Panc1 (cell line): ENCODE measurements at regions not wholly inside any gene's neighbourhood (a gene's known extent, or its start where the extent isn't known, plus 50 kb on each side); places are given as distances from the start of the nearest gene placed in this dataset.

Experiments used
- ATAC-seq: fragments of 200-7000 bp; cut with Tn5 transposase; 2 replicates; pipeline ENCODE4 v1.9.1; 2020; ENCODE audit warnings: mild to moderate bottlenecking, moderate library complexity
- BruUV-seq: library from RNA; stranded (reverse); fragments of 400-500 nt; replicated peaks from 2 replicates; lab custom pipeline; 2021; lab: Mats Ljungman, UMichigan
- CTCF ChIA-PET: fragments of 300-600 bp; sonication (Branson Sonifier 250); formaldehyde crosslinking; loops from one replicate; lab custom pipeline; 2022; ENCODE audit warnings: antibody characterized with exemption; lab: Charles Lee
- POLR2A ChIA-PET: fragments of 300-600 bp; sonication (Branson Sonifier 250); formaldehyde crosslinking; loops from one replicate; lab custom pipeline; 2022; ENCODE audit warnings: antibody characterized with exemption; lab: Charles Lee
- DNase-seq: peaks from one replicate; pipeline ENCODE4 v3.0.0-alpha.2; 2010; ENCODE audit warnings: low read depth, low spot score
- H3K27ac ChIP-seq: 2 replicates; pipeline ENCODE4 v1.5.1; 2011; ENCODE audit warnings: mild to moderate bottlenecking, low read length, inconsistent platforms
- H3K27me3 ChIP-seq: fragments of 200-500 bp; sonication (Bioruptor generic); 2 replicates; pipeline ENCODE4 v1.6.0; 2014; ENCODE audit warnings: low read length, inconsistent platforms; ENCODE audit not compliant: control insufficient read depth, insufficient read depth
- H3K36me3 ChIP-seq: fragments of 200-500 bp; sonication (Bioruptor generic); 2 replicates; pipeline ENCODE4 v1.5.1; 2014; ENCODE audit warnings: inconsistent platforms, mild to moderate bottlenecking, low read length, moderate library complexity; ENCODE audit not compliant: control insufficient read depth, insufficient read depth
- H3K4me1 ChIP-seq: 2 replicates; pipeline ENCODE4 v1.5.1; 2011; ENCODE audit warnings: inconsistent platforms, mild to moderate bottlenecking, low read length, moderate library complexity; ENCODE audit not compliant: control insufficient read depth, insufficient read depth
- H3K4me3 ChIP-seq, 2 experiments: 2 replicates each; pipeline ENCODE4 v1.5.1; 2011 to 2012; ENCODE audit warnings: low read depth in 2 of 2, low read length in 2 of 2, mild to moderate bottlenecking in 2 of 2, inconsistent platforms in 1 of 2, moderate library complexity in 1 of 2
- H3K9me3 ChIP-seq: fragments of 200-500 bp; sonication (Bioruptor generic); 2 replicates; pipeline ENCODE4 v1.5.1; 2014; ENCODE audit warnings: low read depth, mild to moderate bottlenecking, inconsistent platforms, low read length, moderate library complexity; ENCODE audit not compliant: control insufficient read depth, insufficient read depth
- CTCF ChIP-seq: fragments of 450-650 bp; IDR thresholded peaks from 2 replicates; pipeline ENCODE4 v1.5.1; 2017; ENCODE audit warnings: mild to moderate bottlenecking
- POLR2AphosphoS5 ChIP-seq: IDR thresholded peaks from 2 replicates; pipeline ENCODE4 v1.6.1; 2012; ENCODE audit warnings: mild to moderate bottlenecking, low read depth, low read length, moderate library complexity
- REST ChIP-seq, 2 experiments: IDR thresholded peaks; 2 replicates each; pipeline ENCODE4 v1.6.1; 2011 to 2012; ENCODE audit warnings: low read depth in 2 of 2, control low read depth in 1 of 2, low read length in 1 of 2, mild to moderate bottlenecking in 1 of 2, moderate library complexity in 1 of 2; ENCODE audit not compliant: insufficient read depth in 1 of 2
- SIN3A ChIP-seq: IDR thresholded peaks from 2 replicates; pipeline ENCODE4 v1.6.1; 2012; ENCODE audit warnings: low read depth, mild to moderate bottlenecking, low read length, moderate library complexity, borderline replicate concordance; ENCODE audit not compliant: insufficient read depth
- TCF7L2 ChIP-seq: IDR thresholded peaks from 2 replicates; pipeline ENCODE4 v1.6.1; 2011; ENCODE audit warnings: mild to moderate bottlenecking, low read depth, low read length, inconsistent platforms
- in situ Hi-C: cut with HindIII; loops from 2 replicates; pipeline ENCODE4 v1.10.0; 2016; ENCODE audit warnings: low sequenced_read_pairs, low pct_unique_long_range_greater_than_20kb
- intact Hi-C: fragments of 100-400 bp; cut with micrococcal nuclease; formaldehyde crosslinking; loops from one replicate; pipeline ENCODE4 v1.10.0; 2022; ENCODE audit not compliant: unreplicated experiment

GRCh38 chr13:31440132-31440531 is 240.4 kb downstream of the B3GLCT start:
- in situ Hi-C loops, result no loop called here
- ATAC-seq (no peak), DNase-seq (no peak)
- Histone ChIP-seq H3K4me1 (no peaks in the 10 kb centered on the region), H3K27ac (no peak overlapping the region), H3K9me3 (no peaks in the 10 kb centered on the region), H3K36me3 (no peaks in the 10 kb centered on the region), H3K4me3 (no peak overlapping the region), H3K27me3 (no peaks in the 10 kb centered on the region; the same call in 1 of the 2 replicates)
- TF ChIP-seq TCF7L2, result no peak
- TF ChIP-seq POLR2AphosphoS5, result no peak
- TF ChIP-seq CTCF, result no peak
- no peak for TF ChIP-seq SIN3A
- TF ChIP-seq REST (IDR thresholded peaks at IDR 0.05; ENCODE audit: insufficient read depth in 1 of 2, low read depth in 2 of 2, low read length in 1 of 2), result no peak
- ChIA-PET POLR2A (no interaction called here), CTCF (no interaction called here)
- no TSS peak for BruUV-seq
- intact Hi-C loops, result no loop called here

- no peaks in the 10 kb centered on the region for H3K4me1 ChIP-seq
- CTCF ChIA-PET, result no interaction called here
Measured at GRCh38 chr13:31441800-31442510, 242.2 kb downstream of the B3GLCT start.

More at GRCh38 chr13:31441800-31442510, 242.2 kb downstream of the B3GLCT start:
- BruUV-seq, result no TSS peak
- Histone ChIP-seq H3K27ac (no peak overlapping the region), H3K9me3 (no peaks in the 10 kb centered on the region), H3K36me3 (no peaks in the 10 kb centered on the region), H3K27me3 (no peaks in the 10 kb centered on the region), H3K4me3 (no peak overlapping the region)
- DNase-seq (no peak), ATAC-seq (no peak)
- TF ChIP-seq TCF7L2, result no peak
- no peak for TF ChIP-seq CTCF
- TF ChIP-seq POLR2AphosphoS5, result no peak
- TF ChIP-seq SIN3A, result no peak
- no peak for TF ChIP-seq REST (IDR thresholded peaks at IDR 0.05; ENCODE audit: insufficient read depth in 1 of 2, low read depth in 2 of 2, low read length in 1 of 2)
- intact Hi-C loops (no loop called here), in situ Hi-C loops (no loop called here)
- POLR2A ChIA-PET, result no interaction called here
